ENCODE measurements at regions not wholly inside any gene's neighbourhood (a gene's known extent, or its start where the extent isn't known, plus 50 kb on each side); places are given as distances from the start of the nearest gene placed in this dataset.

DNA sequence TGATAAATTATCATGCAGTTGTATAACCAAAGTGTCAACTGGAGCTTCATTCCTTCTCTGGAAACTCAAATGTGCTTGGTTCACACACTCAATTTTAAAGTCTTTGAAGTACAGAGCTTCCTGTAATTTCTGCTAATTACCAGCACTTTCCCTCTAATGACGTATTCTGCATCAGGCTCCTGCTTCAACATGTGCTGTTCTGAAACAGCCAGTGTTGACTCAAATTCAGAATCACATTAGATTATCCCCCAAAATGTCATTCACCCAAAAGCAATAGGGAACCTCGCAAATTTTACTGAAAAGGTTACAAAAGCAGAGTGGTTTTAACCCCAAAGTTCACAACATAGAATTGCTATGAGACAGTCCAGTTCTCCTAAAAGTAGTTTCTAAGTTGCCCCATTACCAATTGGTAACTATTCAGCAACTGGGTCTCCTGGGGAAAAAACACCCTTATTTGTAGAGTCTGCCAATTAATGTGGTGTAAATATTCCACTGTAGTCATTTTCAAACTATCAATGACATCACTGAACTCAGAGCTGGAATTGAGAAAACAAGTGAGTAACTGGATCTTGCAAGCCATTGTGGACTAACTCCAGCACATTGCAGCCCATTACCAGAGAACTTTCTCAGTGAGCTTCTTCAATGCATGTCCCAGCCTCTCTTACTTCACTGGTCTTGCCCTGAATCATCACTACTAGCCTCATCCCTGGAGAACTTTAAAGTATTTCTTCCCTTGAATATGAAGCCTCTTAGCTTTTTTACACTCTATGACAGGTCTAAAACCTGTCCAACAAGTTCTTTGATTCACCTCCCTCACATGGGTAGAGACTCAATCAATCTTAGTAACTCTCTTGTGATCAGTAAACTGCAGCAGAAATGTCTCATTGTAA is 955.4 kb downstream of the EFNB2 start:
- no peak for DNase-seq

DNA sequence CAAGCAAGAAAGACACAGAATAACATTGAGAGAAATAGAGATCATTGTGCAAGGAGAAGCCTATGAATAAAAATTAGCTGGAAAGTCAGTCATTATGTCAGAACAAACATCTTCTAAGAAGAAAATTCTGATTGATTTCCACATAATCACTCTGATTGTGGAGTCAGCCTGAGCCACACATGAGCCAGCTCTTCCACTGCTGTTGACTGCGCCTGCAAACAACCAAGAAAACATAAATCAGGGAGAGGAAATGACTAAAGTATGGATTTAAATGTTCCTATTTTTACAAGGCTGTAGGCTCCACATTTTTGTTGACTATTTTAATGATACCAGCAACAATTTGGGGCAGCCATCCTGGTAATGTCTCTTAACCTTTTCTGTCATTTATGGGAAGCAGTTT is 962.3 kb downstream of the EFNB2 start:
- DNase-seq = peak; percentile 29

GRCh38 chr13:105572401-105572800 is 963.1 kb downstream of the EFNB2 start:
- DNase-seq = peak; percentile 11

GRCh38 chr13:105569816-105570215 is 965.6 kb downstream of the EFNB2 start:
- no peak for DNase-seq

GRCh38 chr13:105567951-105568525 is 967.4 kb downstream of the EFNB2 start:
- no peak for DNase-seq

DNA sequence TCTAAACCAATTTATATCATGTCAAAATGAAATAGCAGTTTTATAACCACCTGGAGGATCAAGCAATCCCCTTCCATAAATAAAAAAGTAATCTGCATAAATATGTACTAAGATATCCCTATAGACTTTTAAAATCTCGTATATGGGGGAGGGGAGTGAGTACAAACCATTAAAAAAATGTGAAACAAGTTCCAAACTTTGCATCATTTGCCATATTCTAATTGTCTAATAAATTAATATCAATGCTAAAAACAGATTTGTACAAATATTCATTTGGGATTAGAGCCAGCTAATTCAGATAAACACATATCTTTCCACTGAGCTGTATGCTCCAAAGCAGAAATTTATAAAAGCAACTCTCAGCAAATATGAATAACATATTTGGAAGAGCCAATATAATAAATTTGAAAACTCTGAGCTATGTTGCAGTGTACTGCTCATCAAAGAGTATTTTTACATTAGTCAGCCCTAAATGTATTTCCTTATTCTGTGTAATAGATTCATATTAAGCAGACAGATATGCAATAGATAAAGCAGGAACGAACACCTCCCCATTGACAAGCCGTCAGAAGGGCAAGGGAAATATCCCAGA is 970.2 kb downstream of the EFNB2 start:
- DNase-seq = peak; percentile 30

DNA sequence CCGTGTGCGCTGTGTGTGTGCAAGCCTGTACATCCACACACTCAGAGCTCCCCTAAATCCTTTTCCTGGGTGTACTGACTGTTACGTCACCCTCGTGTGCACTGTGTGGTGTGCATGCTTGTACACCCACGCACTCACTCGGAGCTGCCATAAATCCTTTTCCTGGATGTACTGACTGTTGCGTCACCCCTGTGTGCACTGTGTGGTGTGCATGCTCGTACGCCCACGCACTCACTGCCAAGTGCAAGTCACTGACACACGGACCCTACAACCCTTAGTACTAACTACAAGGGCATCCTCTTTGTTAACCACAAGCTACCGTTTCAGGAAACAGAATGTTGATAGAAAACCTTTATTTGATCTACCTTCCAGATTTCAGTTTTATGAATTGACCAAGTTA is 983.4 kb downstream of the EFNB2 start:
- peak; percentile 3 for DNase-seq

GRCh38 chr13:105547851-105548250 is 987.6 kb downstream of the EFNB2 start:
- DNase-seq = no peak

DNA sequence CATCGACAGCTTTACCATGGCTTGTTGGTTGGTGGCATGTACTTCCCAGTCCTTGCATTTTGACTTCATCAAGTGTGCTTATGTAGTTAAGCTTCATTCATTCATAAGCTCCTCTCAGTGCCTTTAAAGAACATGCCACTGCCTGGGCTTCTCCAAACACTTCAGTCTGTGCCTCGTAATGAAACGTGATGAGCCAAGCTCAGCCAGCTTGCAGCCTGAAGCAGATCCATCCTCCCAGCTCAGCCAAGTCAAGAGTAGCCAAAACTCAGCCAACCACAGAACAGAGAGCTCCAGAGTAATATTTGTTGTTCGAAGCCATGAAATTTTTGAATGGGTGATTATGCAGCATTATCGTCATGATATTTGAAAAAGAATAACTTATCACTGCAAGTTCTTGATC is 989.7 kb downstream of the EFNB2 start:
- DNase-seq = no peak

DNA sequence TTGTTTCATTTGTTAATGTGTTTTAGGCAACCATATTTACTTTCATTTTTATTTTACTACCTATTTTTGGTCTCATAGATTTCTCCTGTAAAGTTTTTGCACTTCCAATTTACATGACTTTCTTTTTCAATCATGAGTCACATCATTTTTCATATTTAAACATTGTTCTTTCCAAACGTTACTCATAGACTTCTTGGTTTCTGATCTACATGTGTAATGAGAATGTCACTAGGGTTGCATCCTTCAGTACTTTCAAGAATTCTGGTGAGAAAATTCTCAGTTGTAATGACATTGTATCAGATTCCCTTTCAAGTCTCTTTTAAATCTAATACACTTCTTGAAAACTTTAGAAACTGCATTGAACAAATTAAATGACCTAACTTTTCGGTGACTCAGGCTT is 991.7 kb downstream of the EFNB2 start:
- no peak for DNase-seq

DNA sequence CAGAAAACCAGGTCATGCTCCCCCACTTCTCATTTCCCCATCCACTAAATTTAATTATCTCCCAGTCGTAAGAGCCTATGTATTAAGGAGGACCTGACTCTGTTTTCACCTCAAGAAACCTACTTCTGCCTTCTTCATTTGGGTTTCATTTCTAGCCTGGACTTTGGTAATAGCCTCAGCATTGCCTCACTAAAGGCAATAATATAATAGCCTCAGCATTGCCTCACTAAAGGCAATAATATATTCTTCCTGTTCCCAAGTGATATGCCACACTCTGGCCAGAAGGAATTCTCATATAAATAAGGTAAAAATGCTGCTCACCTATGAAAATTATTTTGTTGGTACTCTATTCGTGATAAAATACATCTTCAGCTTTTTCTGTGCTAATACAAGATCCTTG is 993.9 kb downstream of the EFNB2 start:
- DNase-seq = no peak

DNA sequence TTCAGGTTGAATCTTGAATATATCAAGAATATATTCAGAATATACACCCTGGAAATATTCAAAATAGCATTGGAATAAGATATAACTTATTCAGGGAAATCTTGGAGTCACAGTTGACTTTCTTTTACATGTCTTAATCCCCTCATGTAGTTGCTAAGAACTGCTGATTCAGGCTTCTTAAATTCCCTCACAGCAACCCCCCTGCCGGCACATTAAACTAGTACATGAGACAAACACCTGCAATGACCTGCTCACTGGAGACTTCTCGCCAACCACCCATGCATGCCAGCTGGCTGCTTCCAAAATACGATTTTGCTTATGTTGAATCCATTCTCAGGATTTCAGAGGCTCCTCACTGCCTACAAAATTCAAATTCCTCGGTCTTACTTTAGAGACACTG is 997.1 kb downstream of the EFNB2 start:
- no peak for DNase-seq

- DNase-seq = no peak
These were observed 998.3 kb downstream of the EFNB2 start for GRCh38 chr13:105537113-105537512.

DNA sequence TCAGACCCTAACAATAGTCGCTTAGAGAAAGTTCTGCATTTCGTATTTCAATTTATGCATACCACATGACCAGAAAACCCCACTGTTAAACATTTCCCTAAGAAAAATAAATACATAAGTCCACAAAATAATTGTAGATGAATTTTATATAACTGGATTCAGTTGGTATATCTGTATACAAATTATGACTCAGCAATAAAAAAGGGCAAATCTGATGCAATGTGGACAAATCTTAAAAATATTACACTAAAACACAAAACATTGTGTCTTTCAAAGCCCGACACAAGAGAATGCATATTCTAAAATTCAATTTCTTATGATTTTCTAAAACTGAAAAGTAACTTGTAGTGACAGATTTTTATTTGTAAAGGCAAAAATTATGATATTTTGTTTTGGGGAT is 1005.0 kb downstream of the EFNB2 start:
- DNase-seq = no peak

DNA sequence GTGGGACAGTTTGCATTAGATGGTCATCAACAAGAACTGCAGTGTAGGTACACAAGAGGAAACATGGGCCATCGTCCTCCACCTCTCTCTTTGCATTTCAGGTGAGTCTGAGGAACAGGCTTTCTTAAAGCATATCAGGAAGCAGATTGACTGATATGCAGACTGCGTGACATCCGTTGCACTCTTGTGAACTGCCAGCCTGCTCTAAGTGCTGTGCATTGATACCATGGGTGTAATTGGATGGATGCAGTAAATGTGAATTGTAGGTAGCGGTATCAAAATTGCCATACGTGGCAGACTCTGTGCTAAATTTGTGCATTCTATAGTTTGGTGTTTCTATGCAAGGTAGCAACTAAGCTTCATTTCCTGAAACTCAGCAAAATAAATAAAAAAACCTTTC is 1008.3 kb downstream of the EFNB2 start:
- no peak for DNase-seq

DNA sequence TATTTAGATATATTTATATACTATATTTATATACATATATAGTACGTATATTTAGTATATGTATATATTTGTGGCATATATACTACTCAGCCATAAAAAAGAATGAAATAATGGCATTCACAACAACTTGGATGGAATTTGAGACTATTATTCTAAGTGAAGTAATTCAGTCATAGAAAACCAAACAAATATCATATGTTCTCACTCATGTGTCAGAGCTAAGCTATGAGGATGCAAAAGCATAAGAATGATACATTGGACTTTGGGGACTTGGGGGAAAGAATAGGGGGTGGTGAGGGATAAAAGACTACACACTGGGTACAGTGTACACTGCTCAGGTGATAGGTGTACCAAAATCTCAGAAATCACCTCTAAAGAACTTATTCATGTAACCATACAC is 1015.7 kb downstream of the EFNB2 start:
- peak; percentile 6 for DNase-seq

- peak; percentile 39 for DNase-seq
These were observed 1017.4 kb downstream of the EFNB2 start for GRCh38 chr13:105518086-105518485.

DNA sequence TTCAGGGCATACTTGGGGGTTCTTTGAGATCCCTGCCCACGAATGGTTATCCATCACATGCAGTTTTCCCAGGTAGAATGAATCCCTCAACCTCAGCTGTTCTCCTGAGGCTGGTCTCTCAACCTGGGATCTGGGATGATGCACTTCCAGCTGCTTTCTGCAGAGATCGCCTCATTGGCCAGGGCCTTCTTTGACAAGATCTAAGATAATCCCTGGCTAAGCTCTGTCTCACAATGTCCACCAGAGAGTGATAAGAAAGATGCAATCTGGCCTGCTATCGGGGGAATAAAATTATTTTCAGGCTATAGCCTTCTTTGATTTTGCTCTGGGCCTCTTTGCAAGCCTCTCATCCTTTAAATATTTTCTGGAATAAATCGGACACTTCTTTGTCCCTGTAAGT is 1021.1 kb downstream of the EFNB2 start:
- no peak for DNase-seq

GRCh38 chr13:105513448-105513847 is 1022.0 kb downstream of the EFNB2 start:
- DNase-seq = no peak

DNA sequence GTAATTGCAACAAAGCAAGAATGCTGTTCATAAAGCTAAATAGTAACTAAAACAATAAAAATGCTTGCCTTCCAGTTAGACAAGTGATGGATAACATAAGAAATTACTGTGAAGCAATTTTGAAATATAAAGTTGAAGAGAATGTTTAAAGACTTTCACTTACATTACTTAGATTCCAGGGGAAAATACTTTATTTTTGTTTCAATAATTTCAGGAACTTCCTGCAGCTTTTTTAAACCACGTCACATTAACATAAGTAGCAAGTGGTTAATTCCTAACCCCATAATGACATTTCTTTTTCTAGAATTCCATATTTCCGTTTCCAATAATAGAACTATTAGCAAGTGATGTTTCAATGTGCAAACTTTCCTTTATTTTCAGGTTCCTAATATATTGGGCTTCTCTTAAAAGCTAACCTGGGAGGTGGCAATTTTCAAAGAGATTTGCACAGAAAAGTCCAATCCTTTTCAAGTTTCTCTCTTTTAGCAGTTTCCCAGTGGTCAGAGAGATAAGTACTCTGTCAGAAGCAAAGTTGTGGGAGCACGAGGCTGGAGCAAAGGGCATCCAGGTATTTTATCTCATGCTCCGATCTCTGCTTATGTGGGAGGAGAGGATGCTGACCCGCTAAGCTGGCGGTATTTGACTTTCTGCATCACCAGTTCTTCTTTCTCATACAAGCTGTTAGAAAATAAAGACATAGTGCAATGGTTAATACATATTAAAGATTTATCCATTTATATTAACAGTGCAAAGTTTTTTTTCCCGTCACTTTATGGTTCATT is 1025.3 kb downstream of the EFNB2 start:
- peak; percentile 23 for DNase-seq

DNA sequence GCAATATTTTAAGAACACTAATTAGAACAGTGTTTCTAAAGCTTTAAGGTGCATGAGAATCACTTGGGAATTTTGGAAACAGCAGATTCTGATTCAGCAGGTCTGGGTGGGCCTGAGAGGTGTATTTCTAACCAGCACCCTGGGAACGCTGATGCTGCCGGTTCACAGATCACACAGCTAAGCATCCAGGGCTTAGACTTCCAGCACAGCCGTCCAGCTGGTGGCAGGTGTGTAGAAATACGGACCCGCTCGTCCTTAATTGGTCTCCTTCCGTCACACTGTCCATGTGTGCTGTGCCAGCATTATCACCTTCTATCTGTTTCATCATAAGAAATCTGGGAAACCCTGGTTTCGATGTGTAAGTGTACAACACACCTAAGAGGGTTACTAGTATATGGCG is 1029.0 kb downstream of the EFNB2 start:
- DNase-seq = no peak

DNA sequence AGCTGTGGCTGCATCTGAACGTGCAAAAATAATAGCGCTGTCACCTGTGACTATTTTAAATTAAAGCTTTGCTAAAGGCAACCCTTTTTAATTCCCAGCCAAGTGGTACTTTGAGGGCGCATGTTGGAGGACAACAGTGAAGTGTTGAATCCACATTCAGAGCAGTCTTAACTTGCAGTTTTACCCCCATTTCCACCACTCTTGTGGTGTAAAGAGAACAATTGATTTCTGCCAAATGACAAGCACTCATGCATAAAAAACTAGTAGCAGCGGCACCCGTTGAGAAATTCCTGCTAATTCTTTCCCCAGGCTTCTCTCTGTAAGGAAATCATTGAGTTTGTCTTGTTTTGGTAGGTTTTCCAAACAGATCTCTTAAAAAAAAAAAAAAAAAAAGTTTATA is 1033.3 kb downstream of the EFNB2 start:
- no peak for DNase-seq

DNA sequence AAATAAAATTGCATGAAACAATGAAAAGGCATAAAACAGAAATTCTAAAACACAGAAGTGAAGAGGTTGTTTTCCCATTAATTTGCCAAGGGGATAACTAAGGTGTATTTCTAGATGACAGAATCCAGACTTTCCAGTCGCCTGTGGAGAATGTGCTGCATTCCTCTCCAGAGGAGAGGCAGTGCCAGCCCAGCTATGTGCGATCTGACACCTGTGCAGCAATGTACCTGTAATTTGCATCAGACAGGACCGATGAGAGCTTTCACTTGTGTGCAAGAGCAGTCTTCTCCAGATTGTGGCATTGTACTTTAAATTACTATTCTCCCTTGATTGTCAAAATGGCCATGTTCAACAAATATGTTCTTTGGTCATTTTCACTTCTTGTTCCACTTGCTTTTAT is 1037.9 kb downstream of the EFNB2 start:
- no peak for DNase-seq

- DNase-seq = no peak
These were observed 1043.2 kb downstream of the EFNB2 start for GRCh38 chr13:105492216-105492615.
